SK-N-SH (cell line): ENCODE measurements at regions not wholly inside any gene's neighbourhood (a gene's known extent, or its start where the extent isn't known, plus 50 kb on each side); places are given as distances from the start of the nearest gene placed in this dataset.

ENCODE experiments used
- CTCF ChIA-PET: fragments of 300-600, 350-600 bp; formaldehyde crosslinking; extraction: SDS; loops from one replicate; lab custom pipeline; 2021; lab: Yijun Ruan, JAX
- POLR2A ChIA-PET: fragments of 350-600 bp; sonication (Branson Sonifier 250); formaldehyde crosslinking; extraction: SDS; loops from one replicate; lab custom pipeline; 2020; ENCODE audit warnings: antibody characterized with exemption, inconsistent platforms; lab: Yijun Ruan, JAX
- DNase-seq: peaks from one replicate; pipeline ENCODE4 v3.0.0; 2012
- H2AFZ ChIP-seq: fragments of 200-600 bp; sonication (generic); 2 replicates; pipeline ENCODE4 v1.8.1; 2016; ENCODE audit warnings: antibody characterized with exemption, mild to moderate bottlenecking, low read depth
- H3F3A ChIP-seq: fragments of 200-600 bp; sonication (generic); replicated peaks from 2 replicates; pipeline ENCODE3; 2016; ENCODE audit warnings: antibody characterized with exemption, mild to moderate bottlenecking; ENCODE audit not compliant: insufficient read depth
- H3K27ac ChIP-seq, 2 experiments: fragments of 200-500 bp in 1 of 2; fragments of 200-600 bp in 1 of 2; sonication (Bioruptor generic) in 1 of 2; sonication (generic), shearing (Covaris generic) in 1 of 2; 2 replicates each; pipeline versions ENCODE4 v1.5.1 to v1.6.1; 2014 to 2016; ENCODE audit warnings: low read depth in 2 of 2, inconsistent platforms in 1 of 2, low read length in 1 of 2, mild to moderate bottlenecking in 1 of 2, mixed read lengths in 1 of 2
- H3K27me3 ChIP-seq: fragments of 200-600 bp; sonication (generic), shearing (Covaris generic); 2 replicates; pipeline ENCODE4 v1.6.1; 2016; ENCODE audit warnings: mixed run types; ENCODE audit not compliant: insufficient read depth
- H3K36me3 ChIP-seq, 2 experiments: fragments of 200-500 bp in 1 of 2; fragments of 200-600 bp in 1 of 2; sonication (Bioruptor generic) in 1 of 2; sonication (generic) in 1 of 2; replicated peaks in 1 of 2; 2 replicates each; pipeline versions ENCODE3 to v1.5.1; 2014 to 2016; ENCODE audit warnings: low read length in 1 of 2, mild to moderate bottlenecking in 1 of 2; ENCODE audit not compliant: insufficient read depth in 2 of 2, control insufficient read depth in 1 of 2
- H3K4me1 ChIP-seq, 2 experiments: fragments of 200-500 bp in 1 of 2; fragments of 200-600 bp in 1 of 2; sonication (Bioruptor generic) in 1 of 2; sonication (generic), shearing (Covaris generic) in 1 of 2; 2 replicates each; pipeline versions ENCODE4 v1.5.1 to v1.6.1; 2014 to 2016; ENCODE audit warnings: low read depth in 1 of 2, low read length in 1 of 2, mixed run types in 1 of 2; ENCODE audit not compliant: insufficient read depth in 2 of 2, control insufficient read depth in 1 of 2
- H3K4me2 ChIP-seq: fragments of 200-600 bp; sonication (generic), shearing (Covaris generic); 2 replicates; pipeline ENCODE4 v1.6.1; 2017; ENCODE audit warnings: mixed run types
- H3K4me3 ChIP-seq, 2 experiments: fragments of 200-500 bp in 1 of 2; fragments of 200-600 bp in 1 of 2; sonication (Bioruptor generic) in 1 of 2; sonication (generic), shearing (Covaris generic) in 1 of 2; 2 replicates each; pipeline versions ENCODE4 v1.5.1 to v1.8.1; 2014 to 2016; ENCODE audit warnings: low read depth in 2 of 2, inconsistent platforms in 1 of 2, low read length in 1 of 2, mild to moderate bottlenecking in 1 of 2, mixed read lengths in 1 of 2, moderate library complexity in 1 of 2
- H3K79me2 ChIP-seq: fragments of 200-600 bp; sonication (generic); 2 replicates; pipeline ENCODE4 v1.8.1; 2017; ENCODE audit warnings: mild to moderate bottlenecking; ENCODE audit not compliant: insufficient read depth
- H3K9ac ChIP-seq: fragments of 200-600 bp; sonication (generic); 2 replicates; pipeline ENCODE4 v1.6.1; 2017; ENCODE audit warnings: mixed run types
- H3K9me2 ChIP-seq: fragments of 200-600 bp; sonication (generic); 2 replicates; pipeline ENCODE4 v1.6.1; 2017; ENCODE audit warnings: mixed run types
- H3K9me3 ChIP-seq: fragments of 200-600 bp; sonication (generic); 2 replicates; pipeline ENCODE4 v1.6.1; 2017; ENCODE audit warnings: mixed run types, mild to moderate bottlenecking, moderate library complexity
- H4K20me1 ChIP-seq: fragments of 200-600 bp; sonication (generic); 2 replicates; pipeline ENCODE4 v1.6.1; 2017; ENCODE audit warnings: mild to moderate bottlenecking, mixed run types; ENCODE audit not compliant: insufficient read depth
- CTCF ChIP-seq: fragments of 200-600 bp; sonication (generic); IDR thresholded peaks from 2 replicates; pipeline ENCODE4 v1.6.1; 2017; ENCODE audit warnings: antibody characterized with exemption, mild to moderate bottlenecking, moderate library complexity
- ELF1 ChIP-seq: IDR thresholded peaks from 2 replicates; pipeline ENCODE4 v1.4.0; 2012
- FOSL2 ChIP-seq: IDR thresholded peaks from 2 replicates; pipeline ENCODE4 v1.4.0; 2012; ENCODE audit warnings: low read depth, mild to moderate bottlenecking, moderate library complexity, borderline replicate concordance
- GATA2 ChIP-seq: sonication (generic); formaldehyde crosslinking; IDR thresholded peaks from 2 replicates; pipeline ENCODE4 v1.5.0; 2020; ENCODE audit warnings: mild to moderate bottlenecking, missing genetic modification reagents
- IRF3 ChIP-seq: fragments of 150-350 bp; IDR thresholded peaks from 2 replicates; pipeline ENCODE4 v1.6.1; 2016; ENCODE audit warnings: mild to moderate bottlenecking, low read depth, low read length
- MXI1 ChIP-seq: IDR thresholded peaks from 2 replicates; pipeline ENCODE4 v1.6.1; 2012; ENCODE audit warnings: mild to moderate bottlenecking, low read depth, low read length, improper control_type of control experiment
- NRF1 ChIP-seq: IDR thresholded peaks from 2 replicates; pipeline ENCODE4 v1.6.1; 2012; ENCODE audit warnings: low read depth, mild to moderate bottlenecking, low read length
- RAD21 ChIP-seq: IDR thresholded peaks from 2 replicates; pipeline ENCODE4 v1.6.1; 2012; ENCODE audit warnings: mild to moderate bottlenecking, low read length
- REST ChIP-seq: IDR thresholded peaks from 2 replicates; pipeline ENCODE4 v1.6.1; 2012; ENCODE audit warnings: mild to moderate bottlenecking, low read depth, low read length, moderate library complexity
- RFX5 ChIP-seq: IDR thresholded peaks from 2 replicates; pipeline ENCODE4 v1.6.1; 2012; ENCODE audit warnings: mild to moderate bottlenecking, improper control_type of control experiment, low read length
- SIN3A ChIP-seq: IDR thresholded peaks from 2 replicates; pipeline ENCODE4 v1.6.1; 2012; ENCODE audit warnings: low read depth, mild to moderate bottlenecking, low read length, moderate library complexity, borderline replicate concordance
- SMC3 ChIP-seq: IDR thresholded peaks from 2 replicates; pipeline ENCODE4 v1.6.1; 2012; ENCODE audit warnings: low read depth, low read length, improper control_type of control experiment
- TCF12 ChIP-seq: IDR thresholded peaks from 2 replicates; pipeline ENCODE4 v1.4.0; 2012
- USF1 ChIP-seq: IDR thresholded peaks from 2 replicates; pipeline ENCODE4 v1.4.0; 2012; ENCODE audit warnings: low read depth, borderline replicate concordance
- USF2 ChIP-seq: fragments of 150-350 bp; IDR thresholded peaks from 2 replicates; pipeline ENCODE4 v1.6.1; 2017; ENCODE audit warnings: antibody characterized with exemption, low read length, low read depth, borderline replicate concordance
- YY1 ChIP-seq: IDR thresholded peaks from 2 replicates; pipeline ENCODE4 v1.4.0; 2012; ENCODE audit warnings: low read depth, mild to moderate bottlenecking
- ZBTB33 ChIP-seq: IDR thresholded peaks from 2 replicates; pipeline ENCODE4 v1.4.0; 2012; ENCODE audit warnings: low read depth, borderline replicate concordance
- WGBS: methylation state at CpG from one replicate; pipeline ENCODE4 v1.1.6; 2017; ENCODE audit warnings: low lambda C conversion rate; 5-methylcytosine and 5-hydroxymethylcytosine counted together

- peaks cover 0 to 5% of the 10 kb centered on the region in 2 experiments; a peak in 2 of 4 replicates for H3K4me1 ChIP-seq
- ChIA-PET CTCF (no interaction called here), POLR2A (no interaction called here)
- H3F3A ChIP-seq, result peaks cover 13% of the 10 kb centered on the region
- H3K9me3 ChIP-seq, result no peaks in the 10 kb centered on the region
- no peak overlapping the region for H3K4me2 ChIP-seq
- no peak overlapping the region for H3K4me3 ChIP-seq
- H3K27me3 ChIP-seq, result no peaks in the 10 kb centered on the region
- no peak for DNase-seq
- H3K36me3 ChIP-seq, result no peaks in the 10 kb centered on the region
- no peaks in the 10 kb centered on the region for H4K20me1 ChIP-seq
- WGBS, result 68% methylated on average over 1 of the region's 1 CpG
- no peaks in the 10 kb centered on the region for H3K79me2 ChIP-seq
- 0 out of 2 replicates have a peak overlapping the region, but pooled peaks have one; percentile 27 for H2AFZ ChIP-seq
- TF ChIP-seq GATA2 (CRISPR knock-in tag) (no peak), CTCF (no peak), ELF1 (no peak), FOSL2 (no peak), YY1 (no peak), NRF1 (no peak), MXI1 (no peak), USF2 (no peak), IRF3 (no peak), RAD21 (no peak), RFX5 (no peak), REST (no peak), TCF12 (no peak), SIN3A (no peak), ZBTB33 (no peak), USF1 (no peak), SMC3 (no peak)
- TF ChIP-seq, all 33 proteins: peak for 0
- Histone ChIP-seq H3K9me2 (no peaks in the 10 kb centered on the region), H3K9ac (no peak overlapping the region), H3K27ac (no peak overlapping the region)
Measured at GRCh38 chr1:88274431-88274830, 409.6 kb upstream of the PKN2 start.
